Mesenchymal stem cell (in vitro differentiated cells and primary cell): ENCODE measurements at regions not wholly inside any gene's neighbourhood (a gene's known extent, or its start where the extent isn't known, plus 50 kb on each side); places are given as distances from the start of the nearest gene placed in this dataset.

ENCODE experiments used
- DNase-seq: peaks from one replicate; pipeline ENCODE4 v3.0.0-alpha.2; 2013
- H2AFZ ChIP-seq: one replicate; pipeline ENCODE4 v1.6.1; 2013; ENCODE audit warnings: low read depth, mild to moderate bottlenecking, control low read depth, inconsistent platforms, low read length, moderate library complexity
- H2AK5ac ChIP-seq: 2 replicates; pipeline ENCODE4 v1.6.1; 2013; ENCODE audit warnings: low read length, moderate library complexity, mild to moderate bottlenecking, inconsistent platforms; ENCODE audit not compliant: severe bottlenecking
- H2BK120ac ChIP-seq: one replicate; pipeline ENCODE4 v1.6.1; 2013; ENCODE audit warnings: low read depth, mild to moderate bottlenecking, inconsistent platforms, low read length, moderate library complexity
- H2BK12ac ChIP-seq, 2 experiments: one replicate each; pipeline ENCODE4 v1.6.1; 2013; ENCODE audit warnings: inconsistent platforms in 2 of 2, low read length in 2 of 2, mild to moderate bottlenecking in 2 of 2, moderate library complexity in 2 of 2, control low read depth in 1 of 2
- H2BK15ac ChIP-seq: one replicate; pipeline ENCODE4 v1.6.1; 2013; ENCODE audit warnings: mild to moderate bottlenecking, low read depth, inconsistent platforms; ENCODE audit not compliant: poor library complexity, severe bottlenecking
- H2BK5ac ChIP-seq: 2 replicates; pipeline ENCODE4 v1.6.1; 2013; ENCODE audit warnings: low read depth, mild to moderate bottlenecking, low read length, control low read depth, inconsistent platforms; ENCODE audit not compliant: poor library complexity, severe bottlenecking
- H3K14ac ChIP-seq, 2 experiments: one replicate each; pipeline ENCODE4 v1.6.1; 2013; ENCODE audit warnings: inconsistent platforms in 2 of 2, low read length in 2 of 2, control low read depth in 1 of 2, mild to moderate bottlenecking in 1 of 2, moderate library complexity in 1 of 2
- H3K18ac ChIP-seq, 2 experiments: one replicate each; pipeline ENCODE4 v1.6.1; 2013; ENCODE audit warnings: inconsistent platforms in 2 of 2, low read length in 2 of 2, control low read depth in 1 of 2, low read depth in 1 of 2, mild to moderate bottlenecking in 1 of 2
- H3K23ac ChIP-seq, 2 experiments: one replicate each; pipeline ENCODE4 v1.6.1; 2013; ENCODE audit warnings: inconsistent platforms in 2 of 2, low read length in 2 of 2, mild to moderate bottlenecking in 2 of 2, moderate library complexity in 2 of 2, control low read depth in 1 of 2
- H3K27ac ChIP-seq: 2 replicates; pipeline ENCODE4 v1.5.1; 2013; ENCODE audit warnings: mild to moderate bottlenecking, moderate library complexity, low read length, control low read depth, inconsistent platforms; ENCODE audit not compliant: poor library complexity, severe bottlenecking
- H3K27me3 ChIP-seq, 2 experiments: 2 replicates each; pipeline versions ENCODE4 v1.6.1 to v1.7.0; 2013; ENCODE audit warnings: low read length in 2 of 2, mild to moderate bottlenecking in 2 of 2, moderate library complexity in 2 of 2, control low read depth in 1 of 2, inconsistent platforms in 1 of 2; ENCODE audit not compliant: control insufficient read depth in 1 of 2, insufficient read depth in 1 of 2
- H3K36me3 ChIP-seq, 2 experiments: 2 replicates each; pipeline versions ENCODE4 v1.6.1 to v1.7.0; 2013; ENCODE audit warnings: low read length in 2 of 2, control low read depth in 1 of 2, inconsistent platforms in 1 of 2, low read depth in 1 of 2, mild to moderate bottlenecking in 1 of 2; ENCODE audit not compliant: insufficient read depth in 2 of 2, control insufficient read depth in 1 of 2
- H3K4ac ChIP-seq, 2 experiments: one replicate each; pipeline ENCODE4 v1.6.1; 2013; ENCODE audit warnings: inconsistent platforms in 2 of 2, low read length in 2 of 2, mild to moderate bottlenecking in 2 of 2, moderate library complexity in 2 of 2, control low read depth in 1 of 2, low read depth in 1 of 2
- H3K4me1 ChIP-seq: 2 replicates; pipeline ENCODE4 v1.6.1; 2013; ENCODE audit warnings: low read depth, low read length, control low read depth; ENCODE audit not compliant: control insufficient read depth, insufficient read depth
- H3K4me2 ChIP-seq: 2 replicates; pipeline ENCODE4 v1.6.1; 2013; ENCODE audit warnings: low read length, mild to moderate bottlenecking, inconsistent platforms; ENCODE audit not compliant: poor library complexity, severe bottlenecking
- H3K4me3 ChIP-seq, 2 experiments: 2 replicates each; pipeline versions ENCODE4 v1.5.1 to v1.7.0; 2013; ENCODE audit warnings: low read length in 2 of 2, mild to moderate bottlenecking in 2 of 2, control low read depth in 1 of 2, low read depth in 1 of 2; ENCODE audit not compliant: insufficient read depth in 1 of 2
- H3K79me1 ChIP-seq: replicated peaks from 2 replicates; pipeline ENCODE4 v1.6.1; 2013; ENCODE audit warnings: mild to moderate bottlenecking, control low read depth, low read length, inconsistent platforms; ENCODE audit not compliant: poor library complexity, severe bottlenecking
- H3K9ac ChIP-seq: 2 replicates; pipeline ENCODE4 v1.7.0; 2013; ENCODE audit warnings: mild to moderate bottlenecking, low read length, moderate library complexity
- H3K9me3 ChIP-seq: 2 replicates; pipeline ENCODE4 v1.7.0; 2013; ENCODE audit warnings: mild to moderate bottlenecking, low read length; ENCODE audit not compliant: control insufficient read depth
- H4K8ac ChIP-seq: one replicate; pipeline ENCODE4 v1.6.1; 2013; ENCODE audit warnings: inconsistent platforms, mild to moderate bottlenecking, low read length, moderate library complexity
- H4K91ac ChIP-seq: one replicate; pipeline ENCODE4 v1.6.1; 2013; ENCODE audit warnings: mild to moderate bottlenecking, low read length, inconsistent platforms
- WGBS: methylation state at CpG from one replicate; pipeline ENCODE4 v1.1.7; 2013; ENCODE audit warnings: mixed read lengths; 5-methylcytosine and 5-hydroxymethylcytosine counted together

DNA sequence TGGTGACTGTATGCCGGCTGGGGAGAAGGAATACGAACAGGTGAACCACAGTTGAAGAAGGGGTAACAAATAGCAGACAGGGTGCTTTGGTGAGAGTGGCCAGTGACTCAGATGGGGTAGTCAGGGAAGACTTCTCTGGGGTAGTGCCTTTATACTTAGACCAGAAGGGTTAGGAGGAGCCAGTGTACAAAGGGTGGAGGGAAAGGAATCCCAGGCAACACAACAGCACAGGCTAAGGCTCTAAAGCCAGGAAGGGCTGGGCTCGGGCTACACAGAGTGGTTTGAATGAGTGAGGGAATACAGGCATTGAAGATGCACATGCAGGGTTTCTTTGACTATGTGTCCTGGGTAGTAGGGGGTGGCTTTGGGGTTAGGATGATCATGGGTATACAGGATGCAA, 70.6 kb upstream of the CXCL14 start:
- H3K9ac ChIP-seq: no peak overlapping the region
- H3K4me3 ChIP-seq: no peak overlapping the region

DNA sequence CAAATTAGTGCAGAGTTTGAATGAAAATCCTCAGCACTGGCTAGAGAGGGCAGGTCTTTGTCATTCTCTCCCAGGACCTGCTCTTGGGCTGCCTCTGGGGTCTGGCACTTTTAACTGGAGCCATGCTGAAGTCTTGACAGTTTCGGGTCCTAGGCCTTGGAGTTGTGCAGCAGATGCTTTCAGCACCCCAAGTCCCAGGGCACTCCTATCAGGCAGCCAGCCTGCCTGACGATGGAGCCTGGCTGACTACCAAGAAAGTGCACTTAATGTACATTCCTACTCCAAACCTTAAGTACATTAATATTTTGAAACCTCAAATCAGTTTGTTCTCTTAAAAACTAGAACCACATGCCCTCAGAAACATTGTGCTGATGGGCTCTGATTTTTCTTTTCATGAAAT, 69.3 kb upstream of the CXCL14 start:
- no peak overlapping the region for H2BK15ac ChIP-seq
- H3K23ac ChIP-seq: no peak overlapping the region
- no peak for DNase-seq
- peaks cover 4 to 33% of the 10 kb centered on the region in 2 experiments for H3K27me3 ChIP-seq
- no peak overlapping the region for H3K14ac ChIP-seq
- no peak overlapping the region for H2AK5ac ChIP-seq
- H2AFZ ChIP-seq: no peak overlapping the region
- no peak overlapping the region for H3K27ac ChIP-seq
- no peak overlapping the region for H3K9ac ChIP-seq
- H3K4me3 ChIP-seq: no peak overlapping the region
- H3K36me3 ChIP-seq: no peaks in the 10 kb centered on the region
- no peaks in the 10 kb centered on the region for H3K79me1 ChIP-seq
- WGBS: 56% methylated on average over 2 of the region's 2 CpGs
- H2BK5ac ChIP-seq: no peak overlapping the region
- no peak overlapping the region for H3K4me2 ChIP-seq
- no peaks in the 10 kb centered on the region for H3K9me3 ChIP-seq
- no peak overlapping the region for H4K8ac ChIP-seq
- H2BK12ac ChIP-seq: no peak overlapping the region
- no peak overlapping the region for H3K18ac ChIP-seq
- H3K4ac ChIP-seq: no peak overlapping the region
- no peaks in the 10 kb centered on the region for H3K4me1 ChIP-seq
- no peak overlapping the region for H4K91ac ChIP-seq
- H2BK120ac ChIP-seq: no peak overlapping the region

More for the DNA sequence above, 70.6 kb upstream of the CXCL14 start:
- Histone ChIP-seq H2BK120ac (no peak overlapping the region), H2AK5ac (no peak overlapping the region), H3K79me1 (no peaks in the 10 kb centered on the region), H4K91ac (no peak overlapping the region), H3K4ac (no peak overlapping the region), H3K18ac (no peak overlapping the region), H3K14ac (no peak overlapping the region), H3K4me1 (no peaks in the 10 kb centered on the region), H2BK5ac (no peak overlapping the region), H3K23ac (no peak overlapping the region), H2BK12ac (no peak overlapping the region), H3K27ac (no peak overlapping the region), H2BK15ac (no peak overlapping the region), H2AFZ (no peak overlapping the region), H3K36me3 (no peaks in the 10 kb centered on the region), H3K4me2 (no peak overlapping the region), H4K8ac (no peak overlapping the region), H3K9me3 (no peaks in the 10 kb centered on the region), H3K27me3 (peaks cover 4 to 32% of the 10 kb centered on the region in 2 experiments)
- whole genome bisulfite sequencing: 85% methylated on average over 3 of the region's 3 CpGs
- DNase-seq: no peak

DNA sequence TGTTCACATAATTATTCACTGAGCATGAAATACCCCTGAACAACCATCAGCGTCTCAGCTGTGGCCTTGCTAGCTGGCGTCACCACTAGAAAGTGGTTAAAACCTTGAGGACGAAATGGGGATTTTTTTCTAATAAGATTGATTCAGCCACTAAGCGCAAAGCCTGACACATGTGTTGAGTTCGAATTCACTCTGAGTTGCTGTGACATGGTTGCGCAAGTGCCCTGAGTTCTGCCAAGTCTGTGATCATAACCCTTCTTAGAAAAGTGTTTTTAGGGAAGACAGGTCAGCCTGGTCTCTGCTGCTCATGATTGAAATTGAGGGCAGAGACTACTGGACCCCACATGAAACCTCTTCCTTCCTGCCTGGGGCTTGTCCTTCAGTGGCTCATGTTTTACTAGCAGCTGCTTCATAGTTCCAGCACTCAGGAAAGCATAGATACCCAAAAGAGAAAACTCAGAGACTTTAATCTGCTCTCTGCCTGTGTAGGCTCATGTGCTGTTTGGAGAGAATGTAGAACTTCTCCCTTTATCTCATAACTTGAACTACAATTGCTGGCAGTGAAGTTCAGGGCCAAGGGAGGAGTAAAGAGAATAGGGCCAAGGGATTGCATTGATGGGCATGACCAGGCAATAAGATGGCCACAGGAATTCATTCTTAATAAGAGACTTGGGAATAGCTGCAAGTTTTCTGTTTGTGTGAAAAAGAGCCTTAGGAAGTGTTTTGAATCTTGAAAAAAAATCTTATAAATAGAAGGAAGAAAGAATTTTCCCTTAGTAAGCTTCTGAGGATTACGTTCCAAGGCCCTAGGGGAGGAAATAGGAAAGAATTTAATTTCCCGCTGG, 66.8 kb upstream of the CXCL14 start:
- Histone ChIP-seq H3K14ac (no peak overlapping the region), H4K91ac (no peak overlapping the region), H3K36me3 (no peaks in the 10 kb centered on the region), H3K23ac (no peak overlapping the region), H4K8ac (no peak overlapping the region), H2AK5ac (no peak overlapping the region), H3K18ac (no peak overlapping the region), H3K4me2 (no peak overlapping the region), H2BK15ac (no peak overlapping the region), H3K4me3 (no peak overlapping the region), H3K27me3 (peaks cover 8 to 51% of the 10 kb centered on the region in 2 experiments), H3K27ac (no peak overlapping the region), H3K4me1 (no peaks in the 10 kb centered on the region), H2BK12ac (no peak overlapping the region), H3K79me1 (no peaks in the 10 kb centered on the region), H2BK5ac (no peak overlapping the region), H3K4ac (no peak overlapping the region), H2AFZ (no peak overlapping the region), H3K9ac (no peak overlapping the region), H3K9me3 (no peaks in the 10 kb centered on the region), H2BK120ac (no peak overlapping the region)
- DNase-seq: no peak
- WGBS: 85% methylated on average over 8 of the region's 8 CpGs

DNA sequence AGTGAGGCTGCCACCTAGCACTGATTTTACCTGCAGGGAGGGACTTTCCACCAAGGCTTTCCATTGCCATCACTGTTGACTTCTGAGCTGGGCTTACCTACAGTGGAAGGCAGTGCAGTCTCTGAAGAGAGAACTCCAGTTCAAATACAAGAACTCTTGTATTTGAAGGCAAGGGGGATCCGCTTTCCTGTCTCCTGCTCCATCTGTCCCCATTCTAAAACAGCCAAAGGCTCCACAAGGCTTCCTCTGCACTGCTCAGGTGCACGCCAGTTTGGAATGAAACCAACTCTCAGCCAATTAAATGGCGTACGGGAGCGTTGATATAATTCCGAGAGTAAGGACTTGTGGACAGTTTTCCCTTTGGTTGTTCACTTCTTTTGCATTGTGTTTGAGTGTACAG, 66.0 kb upstream of the CXCL14 start:
- H3K4me1 ChIP-seq: no peaks in the 10 kb centered on the region
- H2BK15ac ChIP-seq: no peak overlapping the region
- H3K4me3 ChIP-seq: no peak overlapping the region
- H4K91ac ChIP-seq: no peak overlapping the region
- H2BK120ac ChIP-seq: no peak overlapping the region
- H2BK12ac ChIP-seq: no peak overlapping the region
- no peak overlapping the region for H3K4ac ChIP-seq
- H3K23ac ChIP-seq: no peak overlapping the region
- no peaks in the 10 kb centered on the region for H3K36me3 ChIP-seq
- H3K9me3 ChIP-seq: no peaks in the 10 kb centered on the region
- no peak for DNase-seq
- no peak overlapping the region for H4K8ac ChIP-seq
- H3K9ac ChIP-seq: no peak overlapping the region
- H3K79me1 ChIP-seq: no peaks in the 10 kb centered on the region
- no peak overlapping the region for H3K18ac ChIP-seq
- H3K27me3 ChIP-seq: peaks cover 8 to 58% of the 10 kb centered on the region in 2 experiments
- 89% methylated on average over 6 of the region's 6 CpGs for WGBS
- no peak overlapping the region for H3K4me2 ChIP-seq
- H2BK5ac ChIP-seq: no peak overlapping the region
- no peak overlapping the region for H2AFZ ChIP-seq
- no peak overlapping the region for H3K27ac ChIP-seq
- H3K14ac ChIP-seq: no peak overlapping the region
- no peak overlapping the region for H2AK5ac ChIP-seq
